Ishikawa (cell line): ENCODE measurements at regions not wholly inside any gene's neighbourhood (a gene's known extent, or its start where the extent isn't known, plus 50 kb on each side); places are given as distances from the start of the nearest gene placed in this dataset.

Source experiments
- CEBPB ChIP-seq: IDR thresholded peaks from 2 replicates; pipeline ENCODE4 v1.6.1; 2012
- CREB1 ChIP-seq: IDR thresholded peaks from 2 replicates; pipeline ENCODE4 v1.6.1; 2012; ENCODE audit warnings: low read depth
- EGR1 ChIP-seq: IDR thresholded peaks from 2 replicates; pipeline ENCODE4 v1.6.1; 2012
- EP300 ChIP-seq: IDR thresholded peaks from 2 replicates; pipeline ENCODE4 v1.6.1; 2012; ENCODE audit warnings: borderline replicate concordance
- FOXM1 ChIP-seq: IDR thresholded peaks from 2 replicates; pipeline ENCODE4 v1.6.1; 2012; ENCODE audit warnings: low read depth, borderline replicate concordance
- NFIC ChIP-seq: IDR thresholded peaks from 2 replicates; pipeline ENCODE4 v1.6.1; 2012
- RAD21 ChIP-seq: IDR thresholded peaks from 2 replicates; pipeline ENCODE4 v1.6.1; 2012; ENCODE audit warnings: low read depth
- TAF1 ChIP-seq: IDR thresholded peaks from 2 replicates; pipeline ENCODE4 v1.6.1; 2012; ENCODE audit warnings: low read depth, mild to moderate bottlenecking
- TCF12 ChIP-seq: IDR thresholded peaks from 2 replicates; pipeline ENCODE4 v1.6.1; 2012; ENCODE audit warnings: low read depth
- TEAD4 ChIP-seq: IDR thresholded peaks from 2 replicates; pipeline ENCODE4 v1.6.1; 2012
- YY1 ChIP-seq: IDR thresholded peaks from 2 replicates; pipeline ENCODE4 v1.6.1; 2012; ENCODE audit warnings: low read depth
- ZBTB7A ChIP-seq: IDR thresholded peaks from 2 replicates; pipeline ENCODE4 v1.6.1; 2012; ENCODE audit warnings: low read depth
- TF ChIP-seq, protein P1 (sequence below): IDR thresholded peaks from 2 replicates; pipeline ENCODE4 v1.6.1; 2012
- TF ChIP-seq, protein P2 (sequence below): IDR thresholded peaks from 2 replicates; pipeline ENCODE4 v1.6.1; 2012
- TF ChIP-seq, protein P3 (sequence below): IDR thresholded peaks from 2 replicates; pipeline ENCODE4 v1.6.1; 2012; ENCODE audit warnings: low read depth, mild to moderate bottlenecking

GRCh38 chr10:94251098-94251497, 111.6 kb downstream of the NOC3L start:
- TF ChIP-seq FOXM1 (no peak), NFIC (no peak), TAF1 (no peak), ZBTB7A (no peak), TEAD4 (no peak), CREB1 (no peak), CEBPB (no peak), YY1 (no peak), EGR1 (no peak), EP300 (no peak), TCF12 (no peak), RAD21 (no peak)
- TF ChIP-seq, protein P1, sequence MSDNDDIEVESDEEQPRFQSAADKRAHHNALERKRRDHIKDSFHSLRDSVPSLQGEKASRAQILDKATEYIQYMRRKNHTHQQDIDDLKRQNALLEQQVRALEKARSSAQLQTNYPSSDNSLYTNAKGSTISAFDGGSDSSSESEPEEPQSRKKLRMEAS, result no peak
- TF ChIP-seq, protein P2, sequence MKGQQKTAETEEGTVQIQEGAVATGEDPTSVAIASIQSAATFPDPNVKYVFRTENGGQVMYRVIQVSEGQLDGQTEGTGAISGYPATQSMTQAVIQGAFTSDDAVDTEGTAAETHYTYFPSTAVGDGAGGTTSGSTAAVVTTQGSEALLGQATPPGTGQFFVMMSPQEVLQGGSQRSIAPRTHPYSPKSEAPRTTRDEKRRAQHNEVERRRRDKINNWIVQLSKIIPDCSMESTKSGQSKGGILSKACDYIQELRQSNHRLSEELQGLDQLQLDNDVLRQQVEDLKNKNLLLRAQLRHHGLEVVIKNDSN, result no peak
- TF ChIP-seq, protein P3, sequence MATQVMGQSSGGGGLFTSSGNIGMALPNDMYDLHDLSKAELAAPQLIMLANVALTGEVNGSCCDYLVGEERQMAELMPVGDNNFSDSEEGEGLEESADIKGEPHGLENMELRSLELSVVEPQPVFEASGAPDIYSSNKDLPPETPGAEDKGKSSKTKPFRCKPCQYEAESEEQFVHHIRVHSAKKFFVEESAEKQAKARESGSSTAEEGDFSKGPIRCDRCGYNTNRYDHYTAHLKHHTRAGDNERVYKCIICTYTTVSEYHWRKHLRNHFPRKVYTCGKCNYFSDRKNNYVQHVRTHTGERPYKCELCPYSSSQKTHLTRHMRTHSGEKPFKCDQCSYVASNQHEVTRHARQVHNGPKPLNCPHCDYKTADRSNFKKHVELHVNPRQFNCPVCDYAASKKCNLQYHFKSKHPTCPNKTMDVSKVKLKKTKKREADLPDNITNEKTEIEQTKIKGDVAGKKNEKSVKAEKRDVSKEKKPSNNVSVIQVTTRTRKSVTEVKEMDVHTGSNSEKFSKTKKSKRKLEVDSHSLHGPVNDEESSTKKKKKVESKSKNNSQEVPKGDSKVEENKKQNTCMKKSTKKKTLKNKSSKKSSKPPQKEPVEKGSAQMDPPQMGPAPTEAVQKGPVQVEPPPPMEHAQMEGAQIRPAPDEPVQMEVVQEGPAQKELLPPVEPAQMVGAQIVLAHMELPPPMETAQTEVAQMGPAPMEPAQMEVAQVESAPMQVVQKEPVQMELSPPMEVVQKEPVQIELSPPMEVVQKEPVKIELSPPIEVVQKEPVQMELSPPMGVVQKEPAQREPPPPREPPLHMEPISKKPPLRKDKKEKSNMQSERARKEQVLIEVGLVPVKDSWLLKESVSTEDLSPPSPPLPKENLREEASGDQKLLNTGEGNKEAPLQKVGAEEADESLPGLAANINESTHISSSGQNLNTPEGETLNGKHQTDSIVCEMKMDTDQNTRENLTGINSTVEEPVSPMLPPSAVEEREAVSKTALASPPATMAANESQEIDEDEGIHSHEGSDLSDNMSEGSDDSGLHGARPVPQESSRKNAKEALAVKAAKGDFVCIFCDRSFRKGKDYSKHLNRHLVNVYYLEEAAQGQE, result no peak

GRCh38 chr10:94251568-94251967, 111.2 kb downstream of the NOC3L start:
- TF ChIP-seq YY1 (no peak), NFIC (no peak), EGR1 (no peak), TCF12 (no peak), CEBPB (no peak)

DNA sequence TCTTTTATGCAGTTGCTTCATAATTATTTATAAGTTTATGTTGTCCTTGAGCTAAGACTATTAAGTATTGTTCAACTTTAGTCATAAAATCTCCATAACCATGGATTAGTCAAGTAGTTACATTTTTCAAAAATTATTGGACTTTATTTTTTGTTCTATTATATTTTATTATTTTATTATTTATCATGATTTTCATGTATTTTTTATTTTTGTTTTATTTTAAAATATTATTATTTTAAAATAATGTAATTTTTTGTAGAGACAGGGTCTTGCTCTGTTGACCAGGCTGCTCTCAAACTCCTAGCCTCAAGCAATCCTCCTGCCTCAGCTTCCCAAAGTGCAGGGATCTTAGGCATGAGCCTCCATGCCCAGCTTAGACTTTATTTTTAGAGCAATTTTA, 102.3 kb downstream of the NOC3L start:
- no peak for TF ChIP-seq EP300
- no peak for TF ChIP-seq TCF12
- no peak for TF ChIP-seq ZBTB7A
- no peak for TF ChIP-seq TAF1
- no peak for TF ChIP-seq EGR1
- TF ChIP-seq YY1, result no peak

GRCh38 chr10:94264085-94264484, 98.7 kb downstream of the NOC3L start:
- no peak for TF ChIP-seq RAD21
- no peak for TF ChIP-seq FOXM1
- no peak for TF ChIP-seq YY1
- TF ChIP-seq ZBTB7A, result no peak
- no peak for TF ChIP-seq NFIC
- no peak for TF ChIP-seq TAF1
- TF ChIP-seq, protein P2, result no peak
- TF ChIP-seq TEAD4, result no peak
- TF ChIP-seq CREB1, result no peak
- TF ChIP-seq, protein P3, result no peak
- TF ChIP-seq EP300, result no peak
- no peak for TF ChIP-seq EGR1
- no peak for TF ChIP-seq CEBPB
- TF ChIP-seq, protein P1, result no peak
- no peak for TF ChIP-seq TCF12

DNA sequence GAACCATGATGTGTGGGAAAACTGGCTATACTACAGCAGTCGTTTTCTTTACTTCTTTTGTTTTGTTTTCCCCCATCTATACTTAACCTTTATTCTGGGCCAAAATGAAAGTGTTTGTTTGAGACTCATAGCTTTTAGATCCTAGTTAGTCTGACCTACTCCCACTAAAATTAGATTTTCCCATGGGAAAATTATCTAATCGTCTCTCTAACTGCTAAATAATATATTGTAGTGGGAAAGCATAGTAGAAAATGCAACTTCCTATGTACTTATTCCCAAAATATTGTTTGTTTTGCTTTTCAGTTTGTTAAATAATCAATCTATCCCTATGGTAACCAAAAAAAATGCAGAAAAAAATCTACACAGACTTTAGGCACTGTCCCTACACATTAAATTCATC, 96.6 kb downstream of the NOC3L start:
- TF ChIP-seq ZBTB7A, result no peak
- TF ChIP-seq TAF1, result no peak
- no peak for TF ChIP-seq CEBPB
- TF ChIP-seq FOXM1, result no peak
- no peak for TF ChIP-seq CREB1
- no peak for TF ChIP-seq RAD21
- TF ChIP-seq YY1, result no peak
- no peak for TF ChIP-seq TEAD4
- TF ChIP-seq, protein P2, result no peak
- TF ChIP-seq EP300, result no peak
- no peak for TF ChIP-seq TCF12
- no peak for TF ChIP-seq NFIC
- TF ChIP-seq, protein P1, result no peak
- TF ChIP-seq EGR1, result no peak
- TF ChIP-seq, protein P3, result no peak
